GM21825 (cell line): ENCODE measurements at regions not wholly inside any gene's neighbourhood (a gene's known extent, or its start where the extent isn't known, plus 50 kb on each side); places are given as distances from the start of the nearest gene placed in this dataset.
"Not testable (repeated sequence)": the region's sequence is repeated elsewhere in the genome, so short reads cannot be mapped to it uniquely, and the experiment has no call there.

Experiments
- ATAC-seq: cut with Tn5 transposase; IDR thresholded peaks from one replicate; pipeline ENCODE4 v1.9.1; 2021; ENCODE audit warnings: mild to moderate bottlenecking, moderate library complexity; ENCODE audit not compliant: unreplicated experiment

DNA sequence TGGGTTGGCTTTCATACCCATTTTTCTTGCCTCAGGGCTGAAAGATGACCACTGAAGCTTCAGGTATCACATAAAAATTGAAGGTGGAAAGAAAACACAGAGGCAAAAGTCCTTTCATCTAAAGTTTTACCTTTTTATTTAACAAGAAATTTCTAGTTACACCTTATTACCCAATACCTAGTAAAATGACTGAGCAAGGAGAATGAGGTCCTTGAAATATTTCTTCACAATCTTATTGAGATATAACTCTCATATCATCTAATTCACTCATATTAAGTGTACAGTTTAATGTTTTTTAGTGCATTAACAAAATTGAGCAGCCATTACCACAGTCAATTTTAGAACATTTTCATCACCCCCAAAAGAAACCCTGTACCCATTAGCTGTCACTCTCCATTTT, 112.9 kb upstream of the ADTRP start:
- ATAC-seq = no peak

DNA sequence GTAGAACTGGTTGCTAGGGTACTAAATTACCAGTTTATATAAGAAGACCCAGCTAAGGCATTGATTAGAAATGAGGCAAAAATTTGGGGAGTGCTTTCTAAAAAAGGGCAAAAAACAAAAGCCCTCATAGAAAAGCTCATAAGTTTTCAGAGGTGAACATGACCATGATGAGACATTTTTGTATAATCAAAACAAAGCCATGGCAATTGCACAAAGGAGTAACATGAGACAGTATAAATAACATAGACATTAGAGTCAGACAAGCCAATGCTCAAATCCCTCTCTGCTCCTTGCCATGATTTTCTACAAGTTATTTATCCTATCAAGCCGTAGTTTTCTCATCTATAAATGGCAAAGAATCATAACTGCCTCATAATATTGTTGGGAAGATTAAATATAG, 112.2 kb upstream of the ADTRP start:
- no peak for ATAC-seq

DNA sequence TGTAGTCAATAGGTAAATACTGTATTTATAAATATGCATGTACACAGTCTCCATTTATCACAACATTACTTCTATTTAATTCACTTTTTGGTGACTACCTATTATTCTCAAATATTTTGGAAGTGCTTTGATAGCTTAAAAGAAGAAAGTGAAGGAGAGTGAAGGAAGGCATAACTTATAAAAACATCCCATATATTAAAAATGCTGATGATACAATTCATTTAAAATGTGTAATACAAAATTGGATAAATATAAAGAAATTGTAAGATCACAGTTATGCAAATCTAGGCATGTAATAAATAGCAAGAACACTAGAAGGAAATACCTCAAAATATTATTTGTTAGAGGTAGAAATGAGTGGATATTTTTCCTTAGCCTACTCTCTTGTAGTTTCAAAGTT, 111.6 kb upstream of the ADTRP start:
- no peak for ATAC-seq

DNA sequence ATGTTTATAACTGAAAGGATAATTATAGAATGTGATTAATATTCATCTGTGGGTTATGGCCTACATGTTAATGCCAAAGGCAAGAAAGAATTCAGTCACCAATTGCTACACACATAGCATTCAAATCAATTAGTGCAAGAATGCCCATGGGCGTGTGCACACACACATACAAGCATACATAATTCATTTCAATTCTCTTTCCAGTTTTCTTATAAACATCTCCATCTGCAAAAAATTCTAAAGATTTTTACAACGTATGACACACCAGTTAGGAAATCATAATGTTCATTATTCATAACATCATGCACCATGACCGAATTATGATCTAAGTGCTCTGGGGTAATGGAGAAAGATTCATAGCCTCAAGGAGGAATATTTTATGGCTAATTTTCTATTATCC, 111.0 kb upstream of the ADTRP start:
- no peak for ATAC-seq

DNA sequence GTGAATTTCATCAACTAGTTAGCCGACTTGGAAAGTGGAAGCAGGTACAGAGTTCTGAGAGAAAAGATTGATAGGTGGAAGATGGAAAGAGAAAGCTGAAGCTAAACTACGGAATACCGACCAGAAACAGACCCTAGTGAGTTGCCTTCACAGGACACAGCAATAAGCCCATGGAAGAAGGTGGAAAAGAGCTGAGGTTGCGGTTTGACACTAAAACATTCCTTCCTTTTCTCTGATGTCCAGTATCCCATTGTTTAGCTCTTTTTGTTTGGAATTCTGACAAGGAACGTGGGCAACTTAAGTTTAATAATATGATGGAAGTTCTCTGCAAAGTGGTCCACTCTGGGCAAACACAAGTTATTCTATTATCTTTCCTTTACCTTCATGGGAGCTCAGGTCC, 110.1 kb upstream of the ADTRP start:
- no peak for ATAC-seq

DNA sequence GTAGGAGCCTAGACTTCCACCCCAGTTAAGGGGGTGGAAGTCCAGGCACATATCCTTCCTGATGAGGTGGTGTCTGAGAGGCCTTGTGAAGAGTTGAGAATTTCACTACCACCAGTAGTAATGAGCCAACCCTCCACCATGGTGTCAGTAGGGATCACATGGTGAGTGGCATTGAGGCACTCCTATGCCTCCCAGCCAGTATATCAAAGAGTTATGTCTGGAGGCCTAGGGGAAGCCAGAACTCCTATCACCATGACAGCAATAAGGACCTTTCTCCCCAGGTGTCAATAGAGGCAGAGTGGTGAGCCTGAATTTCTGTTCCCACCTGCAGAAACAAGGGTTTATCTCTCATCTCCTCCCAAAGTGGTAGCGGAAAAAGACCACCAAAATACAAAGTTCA, 106.6 kb upstream of the ADTRP start:
- ATAC-seq = no peak

DNA sequence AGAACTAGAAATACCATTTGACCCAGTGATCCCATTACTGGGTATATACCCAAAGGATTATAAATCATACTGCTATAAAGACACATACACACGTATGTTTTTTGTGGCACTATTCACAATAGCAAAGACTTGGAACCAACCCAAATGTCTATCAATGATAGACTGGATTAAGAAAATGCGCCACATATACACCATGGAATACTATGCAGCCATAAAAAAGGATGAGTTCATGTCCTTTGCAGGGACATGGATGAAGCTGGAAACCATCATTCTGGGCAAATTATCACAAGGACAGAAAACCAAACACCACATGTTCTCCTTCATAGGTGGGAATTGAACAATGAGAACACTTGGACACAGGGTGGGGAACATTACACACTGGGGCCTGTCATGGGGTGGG, 104.9 kb upstream of the ADTRP start:
- not testable (repeated sequence) for ATAC-seq

DNA sequence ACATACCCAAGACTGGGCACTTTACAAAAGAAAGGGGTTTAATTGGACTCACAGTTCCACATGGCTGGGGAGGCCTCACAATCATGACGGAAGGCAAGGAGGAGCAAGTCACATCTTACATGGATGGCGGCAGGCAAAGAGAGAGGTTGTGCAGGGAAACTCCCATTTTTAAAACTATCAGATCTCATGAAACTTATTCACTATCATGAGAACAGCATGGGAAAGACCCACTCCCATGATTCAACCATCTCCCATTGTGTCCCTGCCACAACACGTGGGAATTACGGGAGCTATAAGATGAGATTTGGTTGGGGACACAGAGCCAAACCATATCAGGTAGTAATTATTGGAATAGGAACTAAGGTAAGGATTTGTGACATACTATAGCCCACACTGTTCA, 101.6 kb upstream of the ADTRP start:
- ATAC-seq = not testable (repeated sequence)

DNA sequence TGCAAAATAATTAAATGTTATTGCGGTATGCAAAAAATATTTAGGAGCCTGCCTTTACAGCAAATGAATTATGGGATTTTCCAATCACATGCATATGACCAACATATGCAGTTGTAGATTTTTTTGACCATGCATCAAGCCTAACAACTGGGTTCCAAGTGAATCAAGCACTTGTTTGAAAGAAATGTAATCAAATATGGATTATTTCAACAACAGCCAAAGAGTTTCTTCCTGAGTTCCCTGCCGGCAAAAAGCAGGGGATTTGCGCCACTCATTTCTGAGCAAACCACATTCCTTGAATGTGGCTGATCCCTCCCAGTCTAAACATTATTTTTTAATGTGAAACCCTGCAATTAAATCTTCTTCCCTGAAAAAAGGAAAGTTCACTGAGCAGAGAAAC, 100.1 kb upstream of the ADTRP start:
- no peak for ATAC-seq

DNA sequence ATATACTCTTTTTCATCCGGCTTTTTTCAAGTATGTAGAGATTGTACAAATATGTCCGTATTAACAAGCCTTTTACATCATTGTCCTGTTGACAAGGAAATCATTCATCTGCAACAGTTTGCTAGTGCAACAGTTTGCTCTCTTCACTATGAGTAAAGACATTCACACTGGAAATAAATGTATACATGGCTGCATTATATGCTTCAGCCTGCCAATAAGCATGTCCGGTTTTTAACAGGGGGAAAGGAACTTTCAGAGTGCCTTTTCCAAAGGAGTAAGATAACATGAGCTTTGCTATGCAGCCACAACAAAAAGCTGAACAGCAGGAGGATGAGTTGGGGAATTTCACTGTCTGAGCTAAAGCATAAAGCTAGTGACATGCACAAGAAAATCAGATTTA, 99.4 kb upstream of the ADTRP start:
- no peak for ATAC-seq

DNA sequence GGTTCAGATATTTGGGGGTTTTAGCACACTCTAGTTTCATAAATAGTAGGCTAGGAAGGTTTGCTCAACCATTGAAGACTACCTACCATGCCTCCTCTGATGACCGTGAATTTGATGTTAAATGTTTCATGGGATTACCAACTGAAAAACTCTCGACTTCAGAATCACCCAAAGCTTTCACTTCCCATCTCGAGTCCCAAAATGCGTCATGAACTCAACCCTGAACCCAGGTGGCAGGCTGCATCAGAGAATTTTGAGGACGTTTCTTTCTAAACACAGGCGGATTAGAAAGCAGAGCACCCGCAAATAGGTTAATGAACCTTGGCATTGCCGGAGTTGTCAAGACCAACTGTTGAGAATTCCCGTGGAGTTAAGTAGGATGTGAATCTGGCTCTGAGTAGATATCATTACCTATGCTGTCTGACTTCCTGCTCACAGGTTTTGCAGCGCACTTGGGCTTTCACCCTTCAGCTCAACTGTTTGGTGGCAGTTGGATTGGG, 98.4 kb upstream of the ADTRP start:
- ATAC-seq = peak; percentile 67

DNA sequence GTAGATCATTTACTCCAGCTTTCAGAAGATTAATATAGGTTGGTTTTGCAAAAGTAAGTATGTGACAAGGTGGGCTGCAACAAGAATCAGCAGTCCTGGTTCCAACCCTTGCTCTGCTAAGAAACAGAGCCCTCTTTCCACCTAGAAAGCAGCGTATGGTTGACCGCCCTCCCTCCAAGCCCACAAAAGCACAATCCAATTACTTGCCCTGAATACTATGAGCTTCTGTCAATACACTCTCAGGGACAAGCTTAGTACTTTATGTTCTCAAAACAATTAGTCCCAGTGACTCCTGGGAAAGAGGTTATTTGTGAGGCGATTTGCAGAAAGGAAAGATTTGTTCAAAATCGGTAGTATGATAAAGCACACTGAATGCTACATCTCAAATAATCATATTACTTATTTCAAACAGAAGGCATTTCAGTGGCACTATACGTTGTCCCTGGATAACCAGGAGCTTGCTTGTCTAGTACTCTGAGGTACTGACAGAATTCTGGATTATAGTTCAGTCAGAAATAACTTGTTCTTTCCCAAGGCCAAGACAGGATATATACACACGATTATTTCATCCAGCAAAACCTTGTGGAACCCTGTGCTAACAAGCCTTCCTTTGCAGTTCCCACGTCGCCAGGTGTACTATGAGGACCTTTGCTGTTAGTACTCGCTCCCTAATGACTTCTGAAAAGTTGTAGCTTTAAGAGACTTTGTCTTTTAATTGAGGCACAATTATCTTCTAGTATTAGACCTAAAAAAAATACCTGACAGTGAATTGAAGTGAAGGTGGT, 96.9 kb upstream of the ADTRP start:
- no peak for ATAC-seq

DNA sequence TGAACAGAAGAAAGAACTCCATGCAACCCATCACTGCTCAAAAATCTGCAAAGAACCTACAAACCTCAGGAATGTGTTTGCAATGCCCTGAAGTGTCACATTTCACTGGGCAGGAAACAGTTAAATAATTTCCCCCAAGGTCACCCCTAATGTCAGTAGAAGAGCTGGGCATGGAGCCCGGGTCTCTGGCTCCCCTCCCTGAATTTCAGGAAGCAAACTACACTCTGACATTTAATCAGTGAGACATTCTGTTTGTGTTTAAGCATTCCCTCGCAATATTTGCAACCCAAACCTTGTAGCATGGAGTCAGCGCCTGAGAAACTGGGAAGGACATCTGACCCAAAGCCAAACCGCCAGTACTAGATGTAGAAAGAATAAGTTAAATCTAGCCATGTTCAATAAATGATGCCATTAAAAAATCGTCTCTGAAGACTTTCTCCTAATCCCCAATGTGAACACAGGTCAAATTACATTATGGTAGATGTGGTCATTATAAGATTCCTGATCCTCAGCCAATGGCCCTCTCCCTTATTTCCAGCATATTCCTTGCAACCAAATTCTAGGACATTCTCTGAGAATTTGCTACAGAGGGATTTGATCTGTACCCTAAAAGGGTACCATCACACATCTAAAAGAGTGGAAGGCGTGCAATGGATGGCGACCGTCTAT, 91.2 kb upstream of the ADTRP start:
- ATAC-seq = no peak

DNA sequence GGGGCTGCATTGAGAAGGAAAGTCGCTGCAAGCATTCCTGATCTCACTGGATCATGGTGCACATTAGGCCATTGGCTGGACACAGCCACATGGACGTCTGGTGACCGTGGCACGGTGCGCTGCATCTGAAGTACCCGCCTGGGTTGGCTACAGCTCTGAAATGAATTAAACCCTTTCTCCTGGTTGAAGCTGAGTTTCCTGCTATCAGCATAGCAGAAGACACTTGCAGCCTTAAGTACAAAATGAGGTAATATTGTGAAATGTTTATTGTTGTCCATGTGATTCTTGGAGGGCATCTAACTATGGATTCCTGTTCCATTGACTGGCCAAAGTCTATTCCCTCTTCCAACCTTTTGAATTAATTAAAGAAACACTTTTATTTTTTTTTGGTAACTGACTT, 89.8 kb upstream of the ADTRP start:
- ATAC-seq = no peak

DNA sequence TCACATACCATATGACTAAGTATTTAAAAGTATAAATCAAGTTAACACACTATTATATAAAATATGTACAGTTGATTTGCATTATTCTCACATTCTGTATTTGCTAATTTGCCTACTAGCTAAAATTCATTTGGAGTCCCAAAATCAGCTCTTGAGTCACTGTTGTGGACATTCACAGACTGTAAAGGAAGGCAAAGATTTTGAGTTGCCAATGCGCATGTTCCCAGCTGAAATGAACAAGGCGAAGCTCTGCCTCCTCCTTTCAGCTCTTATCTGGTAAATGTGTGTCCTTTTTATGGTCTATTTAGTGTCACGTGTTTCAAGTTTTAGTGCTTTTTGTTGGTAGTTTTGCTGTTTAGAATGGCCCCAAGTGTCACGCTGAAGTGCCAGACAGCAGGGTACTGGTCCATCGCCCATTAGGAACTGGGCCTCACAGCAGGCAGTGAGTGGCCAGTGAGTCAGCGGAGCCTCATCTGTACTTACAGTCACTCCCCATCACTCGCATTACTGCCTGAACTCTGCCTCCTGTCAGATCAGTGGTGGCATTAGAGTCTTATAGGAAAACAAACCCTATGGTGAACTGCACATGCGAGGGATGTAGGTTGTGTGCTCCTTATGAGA, 87.2 kb upstream of the ADTRP start:
- no peak for ATAC-seq

DNA sequence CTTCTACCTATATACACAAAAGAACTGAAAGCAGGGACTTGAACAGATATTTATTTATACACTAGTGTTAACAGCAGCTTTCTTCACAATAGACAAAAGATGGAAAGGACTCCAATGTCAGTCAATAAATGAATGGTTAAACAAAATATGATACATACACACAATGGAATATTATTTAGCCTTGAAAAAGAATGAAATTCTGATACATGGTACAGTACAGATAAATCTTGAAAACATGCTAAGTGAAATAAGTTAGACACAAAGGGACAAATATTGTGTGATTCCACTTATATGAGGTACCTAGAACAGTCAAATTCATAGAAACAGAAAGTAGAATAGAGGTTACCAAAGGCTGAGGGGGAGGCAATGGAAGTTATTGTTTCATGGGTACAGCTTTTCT, 79.8 kb upstream of the ADTRP start:
- ATAC-seq = no peak

DNA sequence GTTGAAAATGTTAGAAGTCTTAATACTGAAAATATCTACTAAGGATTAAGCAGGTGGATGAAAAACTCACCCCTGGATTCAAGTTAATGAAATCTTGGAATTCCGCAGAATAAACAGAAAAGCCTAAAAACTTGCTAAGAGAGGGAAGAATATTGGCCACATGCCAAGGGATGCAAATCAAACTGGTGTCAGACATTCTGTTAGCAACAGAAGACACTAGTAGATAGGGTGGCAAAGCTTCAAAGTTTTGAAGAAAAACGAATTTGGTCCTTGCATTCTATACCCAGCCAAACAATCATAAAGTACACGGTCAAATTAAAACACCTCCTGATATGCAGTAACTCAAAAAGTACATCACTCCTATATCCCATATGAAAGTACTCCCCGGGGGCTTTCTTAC, 77.1 kb upstream of the ADTRP start:
- no peak for ATAC-seq

DNA sequence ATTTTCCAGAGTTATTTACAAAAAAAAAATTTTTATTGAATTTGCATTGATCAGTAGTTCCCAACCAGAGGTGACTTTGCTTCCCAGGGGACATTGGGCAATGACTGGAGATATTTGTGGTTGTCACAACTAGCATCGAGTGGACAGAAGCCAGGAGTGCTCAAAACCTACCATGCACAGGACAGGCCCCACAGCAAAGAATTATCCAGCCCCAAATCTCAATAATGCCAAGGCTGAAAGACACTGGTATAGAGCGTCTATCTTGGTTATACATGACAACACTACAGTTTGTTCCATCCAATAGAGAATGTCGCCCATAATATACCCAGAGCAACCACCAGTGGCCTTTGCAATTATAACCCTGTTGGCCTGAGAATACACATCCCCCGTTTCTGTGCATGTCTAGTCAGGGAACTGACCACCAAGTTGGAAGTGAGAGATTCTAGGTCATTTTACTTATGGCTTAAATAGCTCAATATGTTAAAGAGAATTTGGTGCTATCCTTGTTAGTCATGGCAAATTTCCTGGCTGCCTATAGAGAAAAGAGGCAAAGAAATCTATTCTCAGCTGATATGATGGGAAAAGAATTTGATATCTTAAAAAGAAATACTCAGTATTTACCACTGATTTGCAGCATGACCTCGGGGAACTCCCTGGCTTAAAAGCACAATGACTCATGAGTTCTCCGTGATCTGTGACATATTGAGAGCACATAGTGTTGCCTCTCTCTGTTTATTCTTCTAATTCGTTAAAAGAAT, 76.0 kb upstream of the ADTRP start:
- ATAC-seq = peak; percentile 59

DNA sequence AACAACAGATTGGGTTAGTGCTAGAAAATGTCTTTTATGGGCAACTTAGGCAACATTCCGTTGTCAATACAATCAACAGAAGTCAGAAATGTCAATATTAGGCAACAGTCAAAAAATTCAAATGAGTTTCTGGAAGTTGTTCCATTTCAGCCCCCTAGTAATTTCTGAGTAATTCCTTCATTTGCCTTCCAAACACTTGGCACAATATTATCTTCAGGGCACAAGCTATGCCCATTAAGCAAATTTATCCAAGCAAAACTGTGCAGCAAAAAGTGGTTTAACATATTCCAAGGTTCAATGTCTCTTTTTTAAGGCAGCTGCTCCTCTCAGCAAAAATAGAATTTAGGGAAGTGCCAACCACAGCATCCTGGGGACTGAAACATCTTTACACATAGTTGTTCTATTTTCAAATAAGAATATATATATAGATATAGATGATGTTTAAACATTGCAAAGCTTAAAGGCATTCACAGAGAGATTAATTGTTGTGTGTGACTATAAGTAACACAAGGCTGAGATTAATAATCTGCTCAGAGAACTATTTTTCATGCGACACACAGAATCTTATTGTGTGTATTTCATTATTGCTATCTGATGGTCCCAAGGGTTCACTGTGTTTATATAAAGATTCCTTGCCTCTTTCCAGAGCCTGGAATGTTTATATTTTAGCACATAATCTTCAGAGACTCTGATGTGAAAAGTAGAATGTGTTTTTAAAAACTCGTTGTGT, 75.2 kb upstream of the ADTRP start:
- no peak for ATAC-seq

DNA sequence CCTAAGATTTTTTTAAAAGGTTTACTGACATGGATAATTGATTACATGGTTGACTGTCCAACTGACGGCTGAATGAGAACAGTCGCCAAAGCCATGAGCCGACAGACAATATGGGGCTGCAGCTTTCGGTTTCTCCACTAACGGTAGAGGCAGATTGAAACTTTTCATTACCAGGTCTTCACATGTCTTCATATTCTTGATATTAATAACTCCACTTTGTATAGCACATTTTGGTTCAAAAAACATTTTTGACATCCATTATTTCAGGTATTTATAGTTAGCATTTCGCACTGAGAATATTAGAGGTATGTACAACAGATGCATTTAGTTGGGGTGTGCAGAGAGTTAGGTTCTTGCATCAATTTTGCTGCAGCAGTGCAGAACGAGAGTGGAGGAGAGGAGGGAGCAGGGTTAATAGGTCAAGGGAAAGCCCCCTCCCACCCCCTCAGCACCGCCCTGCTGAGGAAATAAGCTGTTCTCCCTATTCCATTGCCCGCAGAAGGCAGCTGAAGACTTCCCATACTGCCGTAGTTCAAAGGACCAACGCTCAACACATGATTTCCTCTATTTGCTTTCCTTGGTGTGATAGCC, 73.6 kb upstream of the ADTRP start:
- ATAC-seq = no peak
